K562 (cell line): ENCODE measurements at regions not wholly inside any gene's neighbourhood (a gene's known extent, or its start where the extent isn't known, plus 50 kb on each side); places are given as distances from the start of the nearest gene placed in this dataset.

Source experiments
- ATAC-seq: fragments of 200-7000 bp; cut with Tn5 transposase; 3 replicates; pipeline ENCODE4 v1.9.1; 2020; ENCODE audit warnings: moderate library complexity
- BruUV-seq: library from RNA; stranded (reverse); fragments of 400-500 nt; replicated peaks from 2 replicates; lab custom pipeline; 2021; lab: Mats Ljungman, UMichigan
- CTCF ChIA-PET: fragments of 300-600 bp; formaldehyde crosslinking; extraction: SDS; loops from one replicate; lab custom pipeline; 2021; ENCODE audit warnings: low intra/inter-chr PET ratio; lab: Yijun Ruan, JAX
- POLR2A ChIA-PET: fragments of 300-600, 350-650 bp; sonication (Branson Sonifier 250); formaldehyde crosslinking; extraction: SDS; loops from one replicate; lab custom pipeline; 2021; ENCODE audit warnings: antibody characterized with exemption, inconsistent platforms; lab: Yijun Ruan, JAX
- DNase-seq, 4 experiments: peaks; one replicate each; pipeline versions ENCODE4 v3.0.0 to v3.0.0-alpha.2; 2011 to 2018; ENCODE audit warnings: low spot score in 3 of 4, mixed read lengths in 3 of 4; ENCODE audit errors: extremely low read depth in 1 of 4
- FAIRE-seq: peaks from 2 replicates; lab custom pipeline; 2011; peaks lifted over from hg19 to GRCh38; lab: Jason Lieb, UNC
- H2AFZ ChIP-seq: 2 replicates; pipeline ENCODE4 v1.6.0; 2011; ENCODE audit warnings: low read depth, low read length, control low read depth, inconsistent platforms
- H3K27ac ChIP-seq: fragments of 200-600 bp; 3 replicates; pipeline ENCODE4 v1.8.0; 2011; ENCODE audit warnings: low read depth, mild to moderate bottlenecking, control low read depth, inconsistent platforms, low read length, moderate library complexity, mixed read lengths; ENCODE audit errors: extremely low read depth
- H3K27me3 ChIP-seq, 2 experiments: fragments of 300-600 bp in 1 of 2; 2 replicates in 1 of 2; 3 replicates in 1 of 2; pipeline versions ENCODE4 v1.6.0 to v1.8.0; 2011; ENCODE audit warnings: inconsistent platforms in 2 of 2, low read length in 2 of 2, mild to moderate bottlenecking in 1 of 2, mixed read lengths in 1 of 2, moderate library complexity in 1 of 2; ENCODE audit not compliant: control insufficient read depth in 2 of 2, insufficient read depth in 2 of 2
- H3K36me3 ChIP-seq: fragments of 300-600 bp; 3 replicates; pipeline ENCODE4 v1.8.0; 2011; ENCODE audit warnings: mild to moderate bottlenecking, low read length, inconsistent platforms; ENCODE audit not compliant: control insufficient read depth, insufficient read depth
- H3K4me1 ChIP-seq, 2 experiments: fragments of 200-600 bp in 1 of 2; replicated peaks in 1 of 2; 2 replicates in 1 of 2; 3 replicates in 1 of 2; pipeline versions ENCODE4 v1.5.1 to v1.8.0; 2011; ENCODE audit warnings: inconsistent platforms in 2 of 2, low read length in 2 of 2, mild to moderate bottlenecking in 1 of 2, mixed read lengths in 1 of 2, moderate library complexity in 1 of 2; ENCODE audit not compliant: control insufficient read depth in 2 of 2, insufficient read depth in 2 of 2
- H3K4me2 ChIP-seq: 2 replicates; pipeline ENCODE4 v1.6.1; 2011; ENCODE audit warnings: low read length, control low read depth, inconsistent platforms, mixed read lengths; ENCODE audit not compliant: insufficient read depth
- H3K4me3 ChIP-seq: fragments of 200-600 bp; sonication (generic), shearing (Covaris generic); 2 replicates; pipeline ENCODE4 v1.5.1; 2016; ENCODE audit warnings: control low read depth, inconsistent platforms
- H3K79me2 ChIP-seq: fragments of 200-600 bp; 3 replicates; pipeline ENCODE4 v1.8.0; 2011; ENCODE audit warnings: low read length, inconsistent platforms; ENCODE audit not compliant: control insufficient read depth, insufficient read depth
- H3K9ac ChIP-seq, 2 experiments: 2 replicates each; pipeline versions ENCODE4 v1.6.0 to v1.6.1; 2011; ENCODE audit warnings: low read depth in 2 of 2, low read length in 2 of 2, control low read depth in 1 of 2, inconsistent platforms in 1 of 2, mild to moderate bottlenecking in 1 of 2, mixed read lengths in 1 of 2; ENCODE audit not compliant: insufficient read depth in 1 of 2
- H3K9me1 ChIP-seq: one replicate; pipeline ENCODE4 v1.6.0; 2011; ENCODE audit warnings: inconsistent platforms, mild to moderate bottlenecking, low read length, moderate library complexity; ENCODE audit not compliant: control insufficient read depth, insufficient read depth
- H3K9me3 ChIP-seq: replicated peaks from 2 replicates; pipeline ENCODE4 v1.5.1; 2011; ENCODE audit warnings: low read depth, low read length, inconsistent platforms; ENCODE audit not compliant: control insufficient read depth, insufficient read depth
- H4K20me1 ChIP-seq: replicated peaks from 2 replicates; pipeline ENCODE4 v1.6.1; 2011; ENCODE audit warnings: low read length, inconsistent platforms, mixed read lengths; ENCODE audit not compliant: control insufficient read depth, insufficient read depth
- KAT8 ChIP-seq: fragments of 450-650 bp; IDR thresholded peaks from 2 replicates; pipeline ENCODE4 v1.6.1; 2016; ENCODE audit warnings: low read depth, mild to moderate bottlenecking
- SRF ChIP-seq, 2 experiments: fragments of 250-450, 450-650 bp in 1 of 2; sonication (Bioruptor Pico) in 1 of 2; sonication (generic) in 1 of 2; formaldehyde crosslinking; IDR thresholded peaks; 2 replicates each; pipeline versions ENCODE4 v1.5.0 to v1.5.1; 2020 to 2022; ENCODE audit warnings: mild to moderate bottlenecking in 1 of 2, missing genetic modification reagents in 1 of 2
- ZBTB40 ChIP-seq, 2 experiments: fragments of 450-650 bp in 1 of 2; sonication (generic) in 1 of 2; formaldehyde crosslinking in 1 of 2; IDR thresholded peaks; 2 replicates each; pipeline versions ENCODE4 v1.7.1 to v1.9.0; 2016 to 2022; ENCODE audit warnings: inconsistent platforms in 1 of 2, mild to moderate bottlenecking in 1 of 2, missing genetic modification reagents in 1 of 2
- ZNF318 ChIP-seq, 2 experiments: fragments of 450-650 bp; IDR thresholded peaks; 2 replicates each; pipeline ENCODE4 v1.6.1; 2016; ENCODE audit warnings: mild to moderate bottlenecking in 2 of 2, borderline replicate concordance in 1 of 2, low read depth in 1 of 2, moderate library complexity in 1 of 2
- WGBS: fragments of 100-300 bp; shearing (Covaris generic); methylation state at CpG from one replicate; pipeline ENCODE4 v1.1.6; 2016; ENCODE audit warnings: low coverage, mixed read lengths; ENCODE audit not compliant: insufficient coverage; ENCODE audit errors: missing lambda C conversion rate; 5-methylcytosine and 5-hydroxymethylcytosine counted together
- in situ Hi-C: fragments of 300-500 bp; cut with MboI; formaldehyde crosslinking; loops from 4 replicates; pipeline ENCODE4 v1.15.0; 2018; ENCODE audit warnings: inconsistent platforms, mixed read lengths
- intact Hi-C: fragments of 100-400 bp; cut with micrococcal nuclease; formaldehyde crosslinking; loops from 2 replicates; pipeline ENCODE4 v1.14.2; 2022

GRCh38 chr4:187042251-187042650, 318.6 kb upstream of the FAT1 start:
- WGBS = under 1% methylated on average over 7 of the region's 7 CpGs
- ATAC-seq (no peak), DNase-seq (no peak), FAIRE-seq (no peak)
- in situ Hi-C loops = no loop called here
- no peak overlapping the region for H3K4me3 ChIP-seq
- H3K4me1 ChIP-seq = no peaks in the 10 kb centered on the region
- H3K9ac ChIP-seq = no peak overlapping the region
- no peak overlapping the region for H2AFZ ChIP-seq
- no TSS peak for BruUV-seq
- H3K27me3 ChIP-seq = peaks cover 0 to 9% of the 10 kb centered on the region in 2 experiments; a peak in 2 of 5 replicates
- no peak overlapping the region for H3K27ac ChIP-seq
- POLR2A ChIA-PET = interaction anchor here (0.6 kb wide), 1 partner anchor 89 kb away, joined by 3 read pairs; no protein-coding TSS in a partner anchor
- H3K79me2 ChIP-seq = no peaks in the 10 kb centered on the region
- CTCF ChIA-PET = no interaction called here
- H4K20me1 ChIP-seq = no peaks in the 10 kb centered on the region
- no peaks in the 10 kb centered on the region for H3K9me3 ChIP-seq
- intact Hi-C loops = no loop called here
- H3K36me3 ChIP-seq = no peaks in the 10 kb centered on the region
- H3K4me2 ChIP-seq = no peak overlapping the region
- no peaks in the 10 kb centered on the region for H3K9me1 ChIP-seq
- no peak for TF ChIP-seq ZBTB40 (IDR thresholded peaks at IDR 0.05)
- TF ChIP-seq ZBTB40 (CRISPR knock-in tag; IDR thresholded peaks at IDR 0.05) = no peak
- TF ChIP-seq SRF (CRISPR knock-in tag; IDR thresholded peaks at IDR 0.05) = no peak
- no peak for TF ChIP-seq ZNF318 (IDR thresholded peaks at IDR 0.05; ENCODE audit: borderline replicate concordance in 1 of 2, low read depth in 1 of 2)
- no peak for TF ChIP-seq KAT8
